IMR-90 (cell line): ENCODE measurements at regions not wholly inside any gene's neighbourhood (a gene's known extent, or its start where the extent isn't known, plus 50 kb on each side); places are given as distances from the start of the nearest gene placed in this dataset.

Experiments used
- ATAC-seq: fragments of 200-7000 bp; cut with Tn5 transposase; 2 replicates; pipeline ENCODE4 v1.9.1; 2020; ENCODE audit warnings: low read depth, mild to moderate bottlenecking, moderate library complexity
- BruUV-seq: library from RNA; stranded (reverse); fragments of 400-500 nt; replicated peaks from 2 replicates; lab custom pipeline; 2021; lab: Mats Ljungman, UMichigan
- CTCF ChIA-PET: fragments of 300-600 bp; formaldehyde crosslinking; extraction: SDS; loops from one replicate; lab custom pipeline; 2021; ENCODE audit warnings: antibody characterized with exemption; lab: Yijun Ruan, JAX
- POLR2A ChIA-PET: fragments of 300-600 bp; sonication (Branson Sonifier 250); formaldehyde crosslinking; loops from one replicate; lab custom pipeline; 2022; ENCODE audit warnings: antibody characterized with exemption; ENCODE audit not compliant: unreplicated experiment; lab: Charles Lee
- DNase-seq: peaks from one replicate; pipeline ENCODE4 v3.0.0; 2013
- H2AFZ ChIP-seq: replicated peaks from 2 replicates; pipeline ENCODE3; 2013; ENCODE audit warnings: low read length, mild to moderate bottlenecking; ENCODE audit not compliant: poor library complexity
- H2AK5ac ChIP-seq: 2 replicates; pipeline ENCODE4 v1.6.1; 2013; ENCODE audit warnings: low read depth, low read length, inconsistent platforms
- H2AK9ac ChIP-seq: replicated peaks from 2 replicates; pipeline ENCODE3; 2013; ENCODE audit warnings: mild to moderate bottlenecking, low read depth, low read length, moderate library complexity; ENCODE audit not compliant: poor library complexity
- H2BK120ac ChIP-seq: 2 replicates; pipeline ENCODE4 v1.6.1; 2013; ENCODE audit warnings: low read depth, low read length, inconsistent platforms
- H2BK15ac ChIP-seq: 3 replicates; pipeline ENCODE4 v1.6.1; 2013; ENCODE audit warnings: low read depth, low read length, inconsistent platforms
- H2BK20ac ChIP-seq: 2 replicates; pipeline ENCODE4 v1.6.1; 2013; ENCODE audit warnings: low read depth, mild to moderate bottlenecking, inconsistent platforms, low read length, moderate library complexity
- H2BK5ac ChIP-seq: 2 replicates; pipeline ENCODE4 v1.6.1; 2013; ENCODE audit warnings: mild to moderate bottlenecking, low read depth, low read length, inconsistent platforms; ENCODE audit not compliant: poor library complexity, severe bottlenecking
- H3K14ac ChIP-seq: replicated peaks from 2 replicates; pipeline ENCODE4 v1.6.1; 2013; ENCODE audit warnings: low read depth, low read length, inconsistent platforms
- H3K18ac ChIP-seq: 2 replicates; pipeline ENCODE4 v1.6.1; 2013; ENCODE audit warnings: low read depth, low read length, control low read depth
- H3K23ac ChIP-seq: 2 replicates; pipeline ENCODE4 v1.6.1; 2013; ENCODE audit warnings: low read depth, low read length, inconsistent platforms
- H3K27ac ChIP-seq: 2 replicates; pipeline ENCODE4 v1.5.1; 2013; ENCODE audit warnings: mild to moderate bottlenecking, control low read depth, low read length; ENCODE audit not compliant: insufficient read depth
- H3K27me3 ChIP-seq: 2 replicates; pipeline ENCODE4 v1.6.1; 2013; ENCODE audit warnings: low read length; ENCODE audit not compliant: control insufficient read depth, insufficient read depth
- H3K36me3 ChIP-seq: 2 replicates; pipeline ENCODE4 v1.6.1; 2013; ENCODE audit warnings: low read length, mixed read lengths; ENCODE audit not compliant: control insufficient read depth, insufficient read depth
- H3K4ac ChIP-seq: 2 replicates; pipeline ENCODE4 v1.6.1; 2013; ENCODE audit warnings: low read depth, low read length, inconsistent platforms
- H3K4me1 ChIP-seq: 2 replicates; pipeline ENCODE4 v1.6.1; 2013; ENCODE audit warnings: low read length, mixed read lengths; ENCODE audit not compliant: control insufficient read depth, insufficient read depth
- H3K4me2 ChIP-seq: 2 replicates; pipeline ENCODE4 v1.6.1; 2013; ENCODE audit warnings: low read depth, mild to moderate bottlenecking, control low read depth, low read length, moderate library complexity
- H3K4me3 ChIP-seq: 2 replicates; pipeline ENCODE4 v1.5.1; 2013; ENCODE audit warnings: low read depth, mild to moderate bottlenecking, control low read depth, low read length, moderate library complexity; ENCODE audit not compliant: insufficient read depth
- H3K56ac ChIP-seq: 2 replicates; pipeline ENCODE4 v1.6.1; 2013; ENCODE audit warnings: low read length, inconsistent platforms; ENCODE audit not compliant: insufficient read depth; ENCODE audit errors: extremely low read depth
- H3K79me1 ChIP-seq, 2 experiments: 2 replicates each; pipeline ENCODE4 v1.6.1; 2013; ENCODE audit warnings: low read length in 2 of 2, inconsistent platforms in 1 of 2, low read depth in 1 of 2
- H3K9ac ChIP-seq: 2 replicates; pipeline ENCODE4 v1.6.1; 2013; ENCODE audit warnings: low read depth, low read length, control low read depth
- H3K9me1 ChIP-seq: 2 replicates; pipeline ENCODE4 v1.6.1; 2013; ENCODE audit warnings: low read length, inconsistent platforms; ENCODE audit not compliant: insufficient read depth
- H3K9me3 ChIP-seq: 2 replicates; pipeline ENCODE4 v1.6.1; 2013; ENCODE audit warnings: low read length; ENCODE audit not compliant: control insufficient read depth, insufficient read depth
- H4K20me1 ChIP-seq: 2 replicates; pipeline ENCODE4 v1.6.1; 2013; ENCODE audit warnings: low read length, inconsistent platforms; ENCODE audit not compliant: insufficient read depth
- H4K5ac ChIP-seq: 2 replicates; pipeline ENCODE4 v1.6.1; 2013; ENCODE audit warnings: mild to moderate bottlenecking, low read depth, low read length, control low read depth
- H4K8ac ChIP-seq, 2 experiments: 2 replicates each; pipeline ENCODE4 v1.6.1; 2013; ENCODE audit warnings: low read depth in 2 of 2, low read length in 2 of 2, control low read depth in 1 of 2, inconsistent platforms in 1 of 2
- H4K91ac ChIP-seq: 2 replicates; pipeline ENCODE4 v1.6.1; 2013; ENCODE audit warnings: low read depth, low read length, inconsistent platforms; ENCODE audit not compliant: insufficient read depth
- BHLHE40 ChIP-seq: fragments of 150-350 bp; IDR thresholded peaks from 2 replicates; pipeline ENCODE4 v1.6.1; 2016; ENCODE audit warnings: mild to moderate bottlenecking, low read depth, low read length
- CEBPB ChIP-seq: IDR thresholded peaks from 2 replicates; pipeline ENCODE4 v1.6.1; 2012; ENCODE audit warnings: low read depth, low read length, improper control_type of control experiment
- CHD1 ChIP-seq: IDR thresholded peaks from 2 replicates; pipeline ENCODE4 v1.6.1; 2012; ENCODE audit warnings: low read depth, low read length, improper control_type of control experiment
- MXI1 ChIP-seq: IDR thresholded peaks from 2 replicates; pipeline ENCODE4 v1.6.1; 2012; ENCODE audit warnings: low read depth, mild to moderate bottlenecking, low read length, moderate library complexity, borderline replicate concordance
- RAD21 ChIP-seq: IDR thresholded peaks from 2 replicates; pipeline ENCODE4 v1.6.1; 2012; ENCODE audit warnings: low read length, improper control_type of control experiment
- RCOR1 ChIP-seq: IDR thresholded peaks from 2 replicates; pipeline ENCODE4 v1.6.1; 2012; ENCODE audit warnings: mild to moderate bottlenecking, low read length, improper control_type of control experiment; ENCODE audit not compliant: insufficient replicate concordance
- RFX5 ChIP-seq: IDR thresholded peaks from 2 replicates; pipeline ENCODE4 v1.8.0; 2012; ENCODE audit warnings: low read depth, mild to moderate bottlenecking, low read length, moderate library complexity
- SMC3 ChIP-seq: fragments of 150-350 bp; IDR thresholded peaks from 2 replicates; pipeline ENCODE4 v1.6.1; 2016; ENCODE audit warnings: low read depth, mild to moderate bottlenecking, antibody characterized with exemption, low read length, moderate library complexity
- WGBS, 2 experiments: methylation state at CpG; one replicate each; pipeline versions ENCODE4 v1.1.5 to v1.1.7; 2013; ENCODE audit warnings: missing lambda C conversion rate in 2 of 2; ENCODE audit not compliant: insufficient read length in 1 of 2; ENCODE audit errors: extremely low coverage in 2 of 2; 5-methylcytosine and 5-hydroxymethylcytosine counted together
- dilution Hi-C: fragments of 300-500 bp; cut with HindIII; formaldehyde crosslinking; loops from one replicate; pipeline ENCODE4 v1.14.3; 2018; ENCODE audit warnings: low sequenced_read_pairs; ENCODE audit not compliant: unreplicated experiment
- in situ Hi-C: fragments of 300-500 bp; cut with MboI; formaldehyde crosslinking; loops from 3 replicates; pipeline ENCODE4 v1.14.3; 2019; ENCODE audit warnings: low sequenced_read_pairs, inconsistent platforms, mixed read lengths
- intact Hi-C: fragments of 100-400 bp; cut with micrococcal nuclease; formaldehyde crosslinking; loops from 2 replicates; pipeline ENCODE4 v1.10.0; 2022
- TF ChIP-seq, protein P1 (sequence below): fragments of 150-350 bp; IDR thresholded peaks from 2 replicates; pipeline ENCODE4 v1.6.1; 2016; ENCODE audit warnings: low read depth, mild to moderate bottlenecking, low read length, moderate library complexity, borderline replicate concordance
- TF ChIP-seq, protein P2 (sequence below): conservative IDR thresholded peaks from 2 replicates; pipeline ENCODE4 v1.5.1; 2012; ENCODE audit warnings: mild to moderate bottlenecking, low read depth, low read length, improper control_type of control experiment

- Histone ChIP-seq H3K4me1 (no peaks in the 10 kb centered on the region), H3K9ac (no peak overlapping the region), H4K5ac (no peak overlapping the region), H3K36me3 (no peaks in the 10 kb centered on the region), H3K79me1 (no peaks in the 10 kb centered on the region), H2BK120ac (no peak overlapping the region), H3K9me3 (peaks cover 1% of the 10 kb centered on the region; the same call in 1 of the 2 replicates), H3K18ac (no peak overlapping the region), H4K91ac (no peak overlapping the region), H3K4ac (no peak overlapping the region), H3K56ac (no peak overlapping the region), H2AFZ (no peak overlapping the region), H2BK5ac (no peak overlapping the region), H2AK5ac (no peak overlapping the region), H2BK20ac (no peak overlapping the region), H3K9me1 (no peaks in the 10 kb centered on the region), H2BK15ac (no peak overlapping the region), H4K20me1 (no peaks in the 10 kb centered on the region), H3K4me2 (no peak overlapping the region), H4K8ac (no peak overlapping the region), H3K23ac (no peak overlapping the region), H3K27ac (no peak overlapping the region), H3K14ac (no peak overlapping the region), H3K27me3 (no peaks in the 10 kb centered on the region), H2AK9ac (no peak overlapping the region), H3K4me3 (no peak overlapping the region)
- POLR2A ChIA-PET = no interaction called here
- dilution Hi-C loops (no loop called here), intact Hi-C loops (no loop called here), in situ Hi-C loops (no loop called here)
- CTCF ChIA-PET = no interaction called here
- no CpG with 5 or more reads among the region's 4 CpGs for WGBS, 2 experiments
- DNase-seq (no peak), ATAC-seq (no peak)
- BruUV-seq = no TSS peak
- no peak for TF ChIP-seq CHD1
- TF ChIP-seq RAD21 = no peak
- TF ChIP-seq, protein P1, sequence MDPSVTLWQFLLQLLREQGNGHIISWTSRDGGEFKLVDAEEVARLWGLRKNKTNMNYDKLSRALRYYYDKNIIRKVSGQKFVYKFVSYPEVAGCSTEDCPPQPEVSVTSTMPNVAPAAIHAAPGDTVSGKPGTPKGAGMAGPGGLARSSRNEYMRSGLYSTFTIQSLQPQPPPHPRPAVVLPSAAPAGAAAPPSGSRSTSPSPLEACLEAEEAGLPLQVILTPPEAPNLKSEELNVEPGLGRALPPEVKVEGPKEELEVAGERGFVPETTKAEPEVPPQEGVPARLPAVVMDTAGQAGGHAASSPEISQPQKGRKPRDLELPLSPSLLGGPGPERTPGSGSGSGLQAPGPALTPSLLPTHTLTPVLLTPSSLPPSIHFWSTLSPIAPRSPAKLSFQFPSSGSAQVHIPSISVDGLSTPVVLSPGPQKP = no peak
- TF ChIP-seq RCOR1 = no peak
- no peak for TF ChIP-seq BHLHE40
- TF ChIP-seq SMC3 = no peak
- no peak for TF ChIP-seq RFX5
- TF ChIP-seq MXI1 = no peak
- TF ChIP-seq CEBPB = no peak
- TF ChIP-seq, protein P2, sequence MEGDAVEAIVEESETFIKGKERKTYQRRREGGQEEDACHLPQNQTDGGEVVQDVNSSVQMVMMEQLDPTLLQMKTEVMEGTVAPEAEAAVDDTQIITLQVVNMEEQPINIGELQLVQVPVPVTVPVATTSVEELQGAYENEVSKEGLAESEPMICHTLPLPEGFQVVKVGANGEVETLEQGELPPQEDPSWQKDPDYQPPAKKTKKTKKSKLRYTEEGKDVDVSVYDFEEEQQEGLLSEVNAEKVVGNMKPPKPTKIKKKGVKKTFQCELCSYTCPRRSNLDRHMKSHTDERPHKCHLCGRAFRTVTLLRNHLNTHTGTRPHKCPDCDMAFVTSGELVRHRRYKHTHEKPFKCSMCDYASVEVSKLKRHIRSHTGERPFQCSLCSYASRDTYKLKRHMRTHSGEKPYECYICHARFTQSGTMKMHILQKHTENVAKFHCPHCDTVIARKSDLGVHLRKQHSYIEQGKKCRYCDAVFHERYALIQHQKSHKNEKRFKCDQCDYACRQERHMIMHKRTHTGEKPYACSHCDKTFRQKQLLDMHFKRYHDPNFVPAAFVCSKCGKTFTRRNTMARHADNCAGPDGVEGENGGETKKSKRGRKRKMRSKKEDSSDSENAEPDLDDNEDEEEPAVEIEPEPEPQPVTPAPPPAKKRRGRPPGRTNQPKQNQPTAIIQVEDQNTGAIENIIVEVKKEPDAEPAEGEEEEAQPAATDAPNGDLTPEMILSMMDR = no peak
These were observed 403.0 kb upstream of the CNKSR2 start for GRCh38 chrX:20971250-20971649.
